ENCODE measurements at regions not wholly inside any gene's neighbourhood (a gene's known extent, or its start where the extent isn't known, plus 50 kb on each side); places are given as distances from the start of the nearest gene placed in this dataset.

- TF ChIP-seq POLR3G (IDR thresholded peaks at IDR 0.05; ENCODE audit: extremely low read depth, insufficient read length, insufficient replicate concordance) (no peak), RAD21 (CRISPR knock-in tag; conservative IDR thresholded peaks at IDR 0.05 in 1 of 2, IDR thresholded peaks at IDR 0.05 in 1 of 2) (no peak), SAFB (IDR thresholded peaks at IDR 0.05; ENCODE audit: borderline replicate concordance, low read depth, low read length) (no peak), SETDB1 (IDR thresholded peaks at IDR 0.05; ENCODE audit: low read length) (no peak), TBP (optimal IDR thresholded peaks at IDR 0.05; ENCODE audit: low read depth, low read length) (no peak)
These were observed 111.0 kb downstream of the FAM53A start (continued) for GRCh38 chr4:1572964-1573720.

- TF ChIP-seq GTF2F1 (IDR thresholded peaks at IDR 0.05; ENCODE audit: low read depth, low read length): no peak
- peak; percentile 78 for TF ChIP-seq PKNOX1 (IDR thresholded peaks at IDR 0.05)
- TF ChIP-seq ZBTB2 (IDR thresholded peaks at IDR 0.05): no peak
- peak; percentile 28 for TF ChIP-seq NFYB (IDR thresholded peaks at IDR 0.05; ENCODE audit: extremely low read depth, insufficient read length)
- TF ChIP-seq NRF1 (conservative IDR thresholded peaks at IDR 0.05 in 1 of 2, IDR thresholded peaks at IDR 0.05 in 1 of 2): no peak
- Histone ChIP-seq H3K4me3 (no peak overlapping the region), H2AFZ (ENCODE audit: low read depth, low read length) (no peak overlapping the region), H3K9ac (ENCODE audit: insufficient read depth in 1 of 2, low read depth in 2 of 2, low read length in 2 of 2) (no peak overlapping the region), H3K79me2 (ENCODE audit: control insufficient read depth, insufficient read depth, low read length) (no peaks in the 10 kb centered on the region), H3K9me3 (replicated peaks; ENCODE audit: control insufficient read depth, insufficient read depth, low read depth, low read length) (0 out of 2 replicates have a peak, but pooled peaks cover 3% of the 10 kb centered on the region), H3K4me1 (replicated peaks in 1 of 2; ENCODE audit: control insufficient read depth in 2 of 2, insufficient read depth in 2 of 2, low read length in 2 of 2) (peaks cover 7 to 73% of the 10 kb centered on the region in 2 experiments; a peak in 4 of 5 replicates), H3K4me2 (ENCODE audit: insufficient read depth, low read length) (no peak overlapping the region), H3K27me3 (ENCODE audit: control insufficient read depth in 2 of 2, insufficient read depth in 2 of 2, low read length in 2 of 2) (peaks cover 10 to 25% of the 10 kb centered on the region in 2 experiments; a peak in 4 of 5 replicates), H3K36me3 (ENCODE audit: control insufficient read depth, insufficient read depth, low read length) (no peaks in the 10 kb centered on the region), H3K27ac (ENCODE audit: extremely low read depth, low read depth, low read length) (no peak overlapping the region), H4K20me1 (replicated peaks; ENCODE audit: control insufficient read depth, insufficient read depth, low read length) (peaks cover 11% of the 10 kb centered on the region; the same call in 1 of the 2 replicates), H3K9me1 (ENCODE audit: control insufficient read depth, insufficient read depth, low read length) (no peaks in the 10 kb centered on the region)
- intact Hi-C loops (cut with micrococcal nuclease): no loop called here
- POLR2A ChIA-PET: interaction anchor here (0.5 to 1.0 kb wide), 4 partner anchors 16 to 877 kb away, joined by 3 read pairs; no protein-coding TSS in a partner anchor
- in situ Hi-C loops (cut with MboI): no loop called here
- BruUV-seq (replicated peaks): no TSS peak
- DNase-seq (ENCODE audit: extremely low read depth in 1 of 4, low spot score in 3 of 4) (peak in 3 of 4 experiments; percentile 53 to 69 (median 68)), ATAC-seq (no peak), FAIRE-seq (no peak)
- CTCF ChIA-PET (ENCODE audit: low intra/inter-chr PET ratio): interaction anchor here (0.6 kb wide), 1 partner anchor 16 kb away, joined by 3 read pairs; no protein-coding TSS in a partner anchor
- 29% methylated on average over 6 of the region's 9 CpGs for WGBS (ENCODE audit: insufficient coverage, low coverage, missing lambda C conversion rate)
These were observed 111.6 kb downstream of the FAM53A start for GRCh38 chr4:1572521-1572920.

Measured in K562 (cell line).